GM06990 (cell line): ENCODE measurements at regions not wholly inside any gene's neighbourhood (a gene's known extent, or its start where the extent isn't known, plus 50 kb on each side); places are given as distances from the start of the nearest gene placed in this dataset.

Experiments
- DNase-seq: peaks from one replicate; pipeline ENCODE4 v3.0.0-alpha.2; 2011; ENCODE audit not compliant: insufficient read length; ENCODE audit errors: extremely low read depth
- H3K27me3 ChIP-seq: replicated peaks from 2 replicates; pipeline ENCODE4 v1.6.0; 2011; ENCODE audit warnings: low read length; ENCODE audit not compliant: control insufficient read depth, insufficient read depth
- H3K36me3 ChIP-seq: 2 replicates; pipeline ENCODE4 v1.5.1; 2011; ENCODE audit warnings: low read length; ENCODE audit not compliant: control insufficient read depth, insufficient read depth
- H3K4me3 ChIP-seq: replicated peaks from 2 replicates; pipeline ENCODE4 v1.5.1; 2011; ENCODE audit warnings: low read depth, mild to moderate bottlenecking, control low read depth, low read length
- TF ChIP-seq, protein P1 (sequence below): IDR thresholded peaks from 2 replicates; pipeline ENCODE4 v1.5.1; 2011; ENCODE audit warnings: low read length, control low read depth, mild to moderate bottlenecking, inconsistent platforms; ENCODE audit not compliant: insufficient read depth, poor library complexity, severe bottlenecking

DNA sequence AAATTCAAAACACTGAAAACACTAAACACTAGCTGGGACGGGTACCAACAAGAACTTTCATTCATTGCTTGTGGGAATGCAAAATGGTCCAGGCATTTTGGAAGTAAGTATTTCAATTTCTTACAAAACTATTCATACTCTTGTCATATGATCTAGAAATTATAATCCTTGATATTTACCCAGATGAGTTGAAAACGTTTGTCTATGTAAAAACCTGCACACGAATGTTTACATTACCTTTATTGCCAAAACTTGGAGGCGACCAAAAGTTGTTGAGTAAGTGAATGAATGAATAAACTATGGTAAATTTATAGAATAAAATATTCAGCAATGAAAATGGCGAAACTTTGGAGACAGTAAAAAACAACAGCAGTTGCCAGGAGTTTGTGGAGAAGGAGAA, 222.1 kb upstream of the EDIL3 start:
- H3K27me3 ChIP-seq: no peaks in the 10 kb centered on the region
- H3K36me3 ChIP-seq: no peaks in the 10 kb centered on the region
- TF ChIP-seq, protein P1, sequence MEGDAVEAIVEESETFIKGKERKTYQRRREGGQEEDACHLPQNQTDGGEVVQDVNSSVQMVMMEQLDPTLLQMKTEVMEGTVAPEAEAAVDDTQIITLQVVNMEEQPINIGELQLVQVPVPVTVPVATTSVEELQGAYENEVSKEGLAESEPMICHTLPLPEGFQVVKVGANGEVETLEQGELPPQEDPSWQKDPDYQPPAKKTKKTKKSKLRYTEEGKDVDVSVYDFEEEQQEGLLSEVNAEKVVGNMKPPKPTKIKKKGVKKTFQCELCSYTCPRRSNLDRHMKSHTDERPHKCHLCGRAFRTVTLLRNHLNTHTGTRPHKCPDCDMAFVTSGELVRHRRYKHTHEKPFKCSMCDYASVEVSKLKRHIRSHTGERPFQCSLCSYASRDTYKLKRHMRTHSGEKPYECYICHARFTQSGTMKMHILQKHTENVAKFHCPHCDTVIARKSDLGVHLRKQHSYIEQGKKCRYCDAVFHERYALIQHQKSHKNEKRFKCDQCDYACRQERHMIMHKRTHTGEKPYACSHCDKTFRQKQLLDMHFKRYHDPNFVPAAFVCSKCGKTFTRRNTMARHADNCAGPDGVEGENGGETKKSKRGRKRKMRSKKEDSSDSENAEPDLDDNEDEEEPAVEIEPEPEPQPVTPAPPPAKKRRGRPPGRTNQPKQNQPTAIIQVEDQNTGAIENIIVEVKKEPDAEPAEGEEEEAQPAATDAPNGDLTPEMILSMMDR: no peak
- no peak for DNase-seq
- H3K4me3 ChIP-seq: no peak overlapping the region

- H3K36me3 ChIP-seq: no peaks in the 10 kb centered on the region
- no peak overlapping the region for H3K4me3 ChIP-seq
- H3K27me3 ChIP-seq: no peaks in the 10 kb centered on the region
- DNase-seq: no peak
- TF ChIP-seq, protein P1: no peak
Observed at GRCh38 chr5:84605241-84605640, 220.6 kb upstream of the EDIL3 start.

DNA sequence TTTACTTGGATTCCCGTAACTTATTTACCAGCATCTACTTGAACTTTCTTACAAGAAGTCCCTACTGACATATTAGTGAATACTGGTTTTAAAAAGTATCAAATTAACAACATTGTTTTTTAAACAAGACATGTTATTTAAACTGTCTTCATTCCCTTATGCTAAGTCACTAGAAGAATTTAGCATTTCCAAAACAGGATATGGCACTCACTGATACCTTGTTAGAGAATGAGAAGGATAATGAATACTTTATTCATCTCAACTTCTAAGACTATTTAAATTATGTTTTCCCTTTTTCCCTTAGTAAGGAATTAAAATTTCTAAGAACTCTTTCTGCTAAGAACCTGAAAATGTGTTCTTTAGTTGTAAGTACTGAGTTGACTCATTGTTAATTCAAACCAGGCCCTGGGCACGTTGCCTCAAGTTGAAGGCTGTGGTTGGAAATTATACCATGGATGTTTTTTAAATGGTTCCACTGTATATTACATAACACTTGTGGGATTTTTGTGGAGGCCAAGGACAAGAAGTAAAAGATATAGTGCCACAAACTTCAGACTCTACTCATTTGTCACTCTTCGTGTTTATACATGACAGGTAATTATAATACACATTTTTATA, 219.0 kb upstream of the EDIL3 start:
- H3K4me3 ChIP-seq: no peak overlapping the region
- DNase-seq: no peak
- no peaks in the 10 kb centered on the region for H3K36me3 ChIP-seq
- TF ChIP-seq, protein P1: no peak
- no peaks in the 10 kb centered on the region for H3K27me3 ChIP-seq

GRCh38 chr5:84602371-84602771, 217.7 kb upstream of the EDIL3 start:
- DNase-seq: no peak
- TF ChIP-seq, protein P1: no peak
- H3K36me3 ChIP-seq: no peaks in the 10 kb centered on the region
- no peak overlapping the region for H3K4me3 ChIP-seq
- no peaks in the 10 kb centered on the region for H3K27me3 ChIP-seq

DNA sequence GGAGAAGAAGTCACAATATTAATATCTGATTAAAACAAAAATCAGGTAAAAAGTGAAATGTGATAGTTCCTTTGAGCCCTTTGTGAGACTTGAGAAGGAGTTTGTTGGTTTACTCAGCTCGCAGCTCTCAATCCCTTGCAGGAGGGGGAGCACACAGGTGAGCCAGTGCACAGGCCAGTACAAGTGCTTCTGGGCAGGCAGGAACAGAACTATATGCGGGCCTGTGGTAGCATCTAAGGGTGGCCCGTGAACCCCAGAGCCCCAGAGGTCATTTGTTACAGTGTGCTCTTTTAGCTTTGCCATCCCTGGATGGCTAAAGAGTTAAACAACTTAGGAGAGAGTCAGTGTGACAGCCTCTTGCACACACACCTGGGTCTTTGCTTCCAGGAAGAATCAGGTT, 215.3 kb upstream of the EDIL3 start:
- H3K36me3 ChIP-seq: no peaks in the 10 kb centered on the region
- no peak for DNase-seq
- H3K4me3 ChIP-seq: no peak overlapping the region
- no peaks in the 10 kb centered on the region for H3K27me3 ChIP-seq
- TF ChIP-seq, protein P1: no peak

- no peaks in the 10 kb centered on the region for H3K27me3 ChIP-seq
- H3K36me3 ChIP-seq: no peaks in the 10 kb centered on the region
- no peak for DNase-seq
- no peak overlapping the region for H3K4me3 ChIP-seq
- TF ChIP-seq, protein P1: no peak
Observed at GRCh38 chr5:84597904-84598303, 213.2 kb upstream of the EDIL3 start.
